HCEC 1CT (cell line): ENCODE measurements at regions not wholly inside any gene's neighbourhood (a gene's known extent, or its start where the extent isn't known, plus 50 kb on each side); places are given as distances from the start of the nearest gene placed in this dataset.

Source experiments
- DNase-seq: peaks from one replicate; pipeline ENCODE4 v3.0.0-alpha.2; 2017

DNA sequence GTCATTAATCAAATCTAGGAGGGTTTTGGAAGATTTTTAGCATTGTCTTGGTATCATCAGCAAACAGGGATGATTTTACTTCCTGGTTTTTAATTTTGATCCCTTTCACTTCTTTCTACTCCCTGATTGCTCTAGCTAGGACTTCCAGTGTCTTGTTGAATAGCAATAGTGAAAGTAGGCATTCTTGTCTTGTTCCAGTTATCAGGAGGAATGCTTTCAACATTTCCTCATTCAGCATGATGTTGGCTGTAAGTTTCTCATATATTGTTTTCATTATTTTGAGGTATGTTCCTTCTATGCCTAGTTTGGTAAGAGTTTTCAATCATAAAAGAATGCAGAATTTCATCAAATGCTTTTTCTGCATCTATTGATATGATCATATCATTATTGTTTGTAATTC lies 244.2 kb upstream of the CLEC14A start:
- no peak for DNase-seq

DNA sequence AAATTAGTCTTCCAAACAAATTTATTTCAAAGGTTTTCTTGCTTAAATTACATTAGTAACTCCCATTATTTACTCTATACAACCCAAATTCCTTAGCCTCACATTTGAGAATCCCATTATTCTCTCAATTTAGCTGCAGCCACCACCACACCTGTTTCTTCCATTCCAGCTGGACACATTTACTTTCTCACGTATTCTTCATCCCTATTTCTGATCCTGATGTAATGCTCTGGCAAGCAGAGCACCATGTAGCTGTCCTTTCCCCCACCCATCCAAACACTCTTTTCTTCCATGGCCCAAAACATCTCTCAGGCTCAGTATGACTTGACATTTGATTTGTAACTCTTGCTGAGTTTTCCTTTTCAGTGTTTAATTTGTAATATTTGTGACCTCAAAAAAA lies 240.2 kb upstream of the CLEC14A start:
- DNase-seq = no peak

DNA sequence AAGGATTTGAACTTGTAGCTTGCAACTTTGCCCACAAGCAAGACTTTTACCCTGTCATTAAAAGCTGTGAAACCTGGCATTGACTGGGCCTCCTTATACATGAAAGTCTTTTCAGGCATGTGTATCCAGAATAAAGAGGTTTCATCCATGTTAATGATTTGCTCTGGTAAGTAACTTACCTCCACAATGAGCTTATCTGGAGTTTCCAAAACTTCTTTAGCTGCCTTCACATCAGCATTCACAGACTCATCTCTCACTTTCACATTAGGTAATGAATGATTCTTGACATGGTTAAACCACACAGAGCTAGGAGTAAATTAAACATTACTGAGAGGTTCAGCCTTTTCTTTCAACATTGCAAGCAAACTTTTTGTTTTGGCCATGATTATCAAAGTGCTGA lies 234.4 kb upstream of the CLEC14A start:
- no peak for DNase-seq

DNA sequence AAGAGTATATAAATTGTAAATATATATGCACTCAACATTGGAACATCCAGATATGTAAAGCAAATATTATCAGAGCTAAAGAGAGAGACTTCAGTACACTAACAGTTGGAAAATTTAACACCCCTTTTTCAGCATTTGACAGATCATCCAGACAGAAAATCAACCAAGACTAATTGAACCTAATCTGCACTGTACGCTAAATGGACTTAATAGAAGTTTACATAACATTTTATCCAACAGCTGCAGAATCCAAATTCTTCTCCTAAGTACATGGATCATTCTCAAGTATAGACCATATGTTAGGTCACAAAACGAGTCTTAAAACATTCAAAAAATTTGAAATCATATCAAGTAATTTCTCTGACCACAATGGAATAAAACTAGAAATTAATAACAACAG lies 229.1 kb upstream of the CLEC14A start:
- DNase-seq = no peak

DNA sequence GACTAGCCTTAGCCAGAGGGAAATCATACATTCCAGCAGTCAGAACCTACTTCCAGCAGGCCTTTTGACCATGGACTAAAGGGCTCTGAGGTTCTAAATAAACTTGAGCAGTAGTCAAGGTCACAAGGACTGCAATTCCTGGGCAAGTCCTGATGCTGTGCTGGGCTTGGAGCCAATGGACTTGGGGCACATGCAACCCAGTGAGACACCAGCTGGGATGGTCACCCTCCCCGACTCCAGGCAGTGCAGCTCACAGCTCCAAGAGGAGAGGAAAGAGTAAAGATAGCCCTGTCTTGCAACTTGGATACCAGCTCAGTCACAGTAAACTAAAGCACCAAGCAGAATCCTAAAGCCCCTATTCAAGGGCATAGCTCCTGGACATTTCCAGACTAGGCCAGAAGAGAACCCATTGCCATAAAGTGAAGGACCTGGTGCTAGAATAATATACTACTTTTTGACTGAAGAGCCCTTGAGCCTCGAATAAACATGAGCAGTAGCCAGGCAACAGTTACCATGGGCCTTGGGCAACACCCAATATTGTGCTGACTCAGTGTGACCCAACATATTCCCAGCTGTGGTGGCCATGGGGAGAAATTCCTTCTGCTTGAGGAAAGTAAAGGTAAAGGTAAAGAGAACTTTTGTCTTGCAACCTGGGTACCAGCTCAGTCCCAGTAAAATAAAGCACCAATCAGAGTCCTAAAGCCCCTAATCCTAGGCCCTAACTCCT lies 226.2 kb upstream of the CLEC14A start:
- peak; percentile 76 for DNase-seq

DNA sequence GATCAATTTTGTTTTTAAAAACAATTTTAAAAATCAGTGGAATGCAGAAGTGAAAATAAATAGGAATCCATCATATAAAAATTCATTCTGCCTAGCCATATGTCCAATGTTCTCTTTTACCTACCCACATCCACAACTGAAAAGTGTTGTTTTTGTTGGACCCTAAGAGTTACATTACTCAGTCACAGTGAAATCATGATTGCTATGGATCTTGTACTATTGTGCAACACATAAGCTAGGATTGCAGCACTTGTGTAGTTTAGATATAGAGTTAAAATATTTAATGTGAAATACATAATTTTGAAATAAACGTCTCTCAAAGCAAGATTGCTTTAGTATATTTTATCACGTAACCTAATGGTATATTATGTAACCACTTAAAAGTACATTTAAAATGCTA lies 213.3 kb upstream of the CLEC14A start:
- DNase-seq = peak; percentile 67

DNA sequence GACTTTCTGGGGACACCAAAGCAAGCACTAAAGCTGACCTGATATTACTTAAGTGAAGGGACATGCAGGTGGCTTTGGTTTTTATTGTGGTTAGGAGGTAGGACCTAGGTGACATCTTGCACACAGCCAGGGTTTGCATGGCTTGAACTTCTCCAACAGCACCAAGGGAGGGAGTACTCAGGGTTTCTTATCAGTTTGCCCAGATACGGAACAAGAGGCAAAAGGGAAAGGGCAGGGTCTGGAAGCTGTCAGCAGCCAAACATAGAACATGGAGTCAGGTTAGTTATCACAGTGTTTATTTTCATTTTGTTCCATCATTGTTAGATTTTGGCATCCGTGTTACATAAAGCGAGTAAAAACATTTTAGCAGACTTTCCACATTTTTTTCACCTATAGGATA lies 186.3 kb upstream of the CLEC14A start:
- DNase-seq = no peak

DNA sequence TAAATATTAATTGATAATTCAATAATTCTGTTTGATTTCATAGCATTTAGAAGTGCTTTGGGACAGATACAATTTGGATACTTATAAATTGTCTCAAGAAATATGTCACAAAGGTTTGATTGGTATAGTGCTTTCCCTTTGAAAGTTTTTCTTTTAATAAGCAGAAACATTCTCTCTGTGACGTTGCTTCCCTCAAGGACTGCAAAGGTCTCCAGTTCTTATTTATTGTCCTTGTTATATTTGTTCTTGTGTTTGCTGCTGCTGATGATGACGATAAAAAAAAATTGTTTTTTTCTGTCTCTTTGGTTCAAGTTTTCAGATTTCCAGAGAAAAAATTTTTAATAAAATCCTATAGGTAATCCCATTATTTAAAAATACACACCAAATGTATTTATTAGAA lies 176.3 kb upstream of the CLEC14A start:
- no peak for DNase-seq

DNA sequence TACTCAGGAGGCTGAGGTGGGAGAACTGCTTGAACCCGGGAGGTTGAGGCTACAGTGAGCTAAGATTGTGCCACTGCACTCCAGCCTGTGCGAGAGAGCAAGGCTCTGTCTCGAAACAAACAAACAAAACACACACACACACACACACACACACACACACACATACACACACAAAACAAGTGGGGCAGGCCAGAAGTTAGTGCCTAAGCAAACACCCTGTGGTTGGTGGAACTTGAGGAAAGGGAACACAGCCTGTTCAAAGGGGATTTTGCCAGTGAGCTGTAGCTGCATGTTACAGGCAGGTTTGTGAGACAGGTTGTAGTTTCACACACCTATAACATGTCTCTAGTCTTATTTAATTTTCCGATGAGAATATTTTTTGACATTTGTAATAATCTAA lies 175.3 kb upstream of the CLEC14A start:
- no peak for DNase-seq

DNA sequence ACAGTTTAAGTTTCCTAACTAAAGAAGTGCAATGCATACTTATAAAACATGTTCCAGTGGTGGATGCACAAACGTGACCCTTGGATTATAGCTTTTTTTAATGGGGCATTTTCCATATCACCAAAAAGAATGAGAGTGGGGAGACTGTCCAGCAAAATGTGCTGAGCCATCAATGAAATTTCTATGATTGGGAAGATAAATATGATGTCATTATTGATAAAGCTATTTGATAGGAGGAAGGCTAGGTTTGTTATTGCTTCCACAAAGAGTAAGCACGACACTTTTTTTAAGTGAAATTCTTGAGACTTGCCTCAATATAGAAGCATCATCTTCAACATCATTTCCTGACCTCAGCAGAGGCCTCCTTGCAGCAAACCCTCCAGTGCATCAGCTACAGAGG lies 174.6 kb upstream of the CLEC14A start:
- DNase-seq = no peak

DNA sequence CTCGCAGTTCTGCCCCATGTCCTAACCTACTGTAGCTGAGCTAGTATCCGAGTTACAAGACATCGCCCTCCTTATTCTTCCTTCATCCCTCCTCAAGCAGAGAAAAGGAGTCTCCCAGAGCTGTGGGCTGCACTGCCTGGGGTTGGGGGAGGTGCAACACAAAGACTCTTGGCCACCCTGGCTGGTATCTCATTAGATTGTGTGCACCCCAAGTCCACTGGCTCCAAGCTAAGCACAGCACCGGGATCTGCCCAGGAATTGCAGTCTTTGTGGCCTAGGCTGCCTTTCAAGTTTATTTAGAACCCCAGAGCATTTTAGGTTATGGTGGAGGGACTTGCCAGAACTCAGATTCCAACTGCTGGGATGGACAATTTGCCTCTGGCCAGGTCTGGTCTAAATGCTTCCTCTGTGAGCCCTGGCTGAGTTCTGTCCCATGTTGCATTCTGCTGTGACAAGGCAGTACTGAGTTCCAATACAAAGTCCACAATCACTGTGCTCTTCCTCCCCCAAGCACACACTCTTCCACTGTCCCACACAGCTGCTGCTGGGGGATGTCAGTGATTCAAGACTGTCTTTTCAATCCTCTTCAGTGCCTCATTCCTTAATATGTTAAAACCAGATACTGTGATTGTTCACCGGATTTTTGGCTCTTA lies 169.6 kb upstream of the CLEC14A start:
- no peak for DNase-seq

DNA sequence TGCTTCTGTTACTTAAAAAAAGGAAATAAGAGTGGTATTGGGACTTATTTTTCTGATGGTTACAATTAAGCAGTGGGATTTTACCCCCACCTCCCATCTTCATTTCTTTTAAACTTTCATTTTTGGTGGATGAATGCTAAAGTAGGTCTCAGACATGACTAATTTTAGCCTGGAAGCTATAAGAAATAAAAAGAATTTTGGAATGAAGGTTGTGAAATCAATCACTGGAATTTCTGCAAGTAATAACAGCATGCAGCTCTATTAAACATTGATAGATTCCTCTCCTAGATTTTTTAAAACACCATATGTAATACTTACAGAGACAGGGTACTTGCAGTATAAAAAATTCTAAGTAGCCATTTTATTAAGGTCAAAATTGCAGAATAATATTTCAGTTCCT lies 164.2 kb upstream of the CLEC14A start:
- DNase-seq = peak; percentile 54

DNA sequence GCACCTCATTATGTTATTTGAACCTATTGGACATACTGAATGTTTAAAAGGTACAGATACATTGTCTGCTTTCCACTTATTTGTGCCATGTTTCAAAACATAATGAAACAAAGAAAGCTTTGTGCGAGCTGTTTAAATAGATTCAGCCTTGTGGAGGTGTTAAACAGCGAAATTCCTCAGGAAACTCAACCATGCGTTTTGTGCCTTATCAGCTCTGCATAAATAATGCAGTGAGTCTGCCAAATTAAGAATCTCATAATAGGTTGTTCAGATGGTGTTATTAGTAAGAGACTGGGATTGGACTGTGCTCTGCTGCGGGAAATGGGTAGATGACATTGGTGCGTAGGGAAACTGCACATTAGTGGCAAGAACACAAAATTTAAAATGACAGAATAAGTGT lies 163.7 kb upstream of the CLEC14A start:
- DNase-seq = no peak

DNA sequence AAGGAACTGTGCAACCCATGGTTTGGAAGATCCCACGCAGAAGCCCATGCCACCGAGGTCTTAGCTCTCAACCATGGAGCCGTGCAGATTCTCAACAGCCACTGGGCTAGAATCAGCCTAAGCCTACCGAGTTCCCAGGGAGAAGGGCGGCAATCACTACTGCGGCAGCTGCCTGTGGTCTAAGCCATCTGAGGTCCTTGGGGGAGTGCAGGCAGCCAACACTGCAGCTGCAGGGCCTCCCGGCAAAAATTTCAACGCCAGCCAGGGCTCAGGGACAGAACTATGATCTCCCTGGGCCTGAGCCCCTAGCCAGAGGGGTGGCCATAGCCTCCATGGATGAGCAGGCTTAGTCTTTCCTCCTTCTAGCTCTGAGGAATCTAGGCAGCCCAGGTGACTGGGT lies 156.8 kb upstream of the CLEC14A start:
- no peak for DNase-seq

DNA sequence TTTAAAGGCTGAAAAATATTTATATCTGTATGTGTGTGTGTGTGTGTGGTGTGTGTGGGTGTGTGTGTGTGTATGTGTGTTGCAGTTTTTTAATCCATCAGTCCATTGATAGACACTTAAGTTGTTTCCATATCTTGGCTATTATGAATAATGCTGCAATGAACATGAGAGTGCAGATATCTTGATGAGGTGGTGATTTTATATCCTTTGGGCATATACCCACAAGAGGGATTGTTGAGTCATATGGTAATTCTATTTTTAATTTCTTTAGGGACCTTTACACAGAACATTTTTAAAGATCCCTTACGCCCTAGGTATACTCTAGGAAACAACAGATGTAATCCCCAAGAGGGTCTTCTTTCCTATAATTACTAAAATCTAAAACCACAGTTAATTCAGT lies 154.5 kb upstream of the CLEC14A start:
- DNase-seq = no peak

DNA sequence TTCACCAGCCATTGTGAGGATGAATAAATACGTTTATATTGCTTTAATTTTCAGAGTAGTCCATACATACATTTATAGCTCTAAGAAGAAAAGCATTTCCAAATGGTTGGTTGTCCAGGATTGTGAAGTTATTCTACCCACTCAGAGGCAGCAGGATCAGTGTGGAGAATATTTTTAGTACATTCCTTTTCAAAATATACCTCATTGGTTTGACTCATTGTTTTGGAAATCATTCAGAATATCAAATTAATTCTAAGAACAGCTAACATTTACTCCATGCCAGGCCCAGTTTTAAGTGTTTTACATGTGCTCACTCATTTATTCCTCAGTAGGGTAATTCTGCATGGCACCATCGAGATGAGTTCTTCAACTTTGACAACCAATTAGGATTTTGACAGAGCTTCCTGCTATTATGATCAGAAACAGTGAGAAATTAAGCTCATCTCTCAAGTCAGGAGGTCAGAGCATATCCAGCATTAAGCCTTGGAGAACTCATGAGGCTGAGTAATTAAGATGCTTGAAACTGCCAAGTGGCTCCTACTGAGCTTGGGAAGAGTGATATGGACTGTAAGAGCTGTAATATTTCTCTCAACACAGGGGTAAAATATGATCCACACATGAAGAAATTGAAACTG lies 153.3 kb upstream of the CLEC14A start:
- DNase-seq = peak; percentile 22

DNA sequence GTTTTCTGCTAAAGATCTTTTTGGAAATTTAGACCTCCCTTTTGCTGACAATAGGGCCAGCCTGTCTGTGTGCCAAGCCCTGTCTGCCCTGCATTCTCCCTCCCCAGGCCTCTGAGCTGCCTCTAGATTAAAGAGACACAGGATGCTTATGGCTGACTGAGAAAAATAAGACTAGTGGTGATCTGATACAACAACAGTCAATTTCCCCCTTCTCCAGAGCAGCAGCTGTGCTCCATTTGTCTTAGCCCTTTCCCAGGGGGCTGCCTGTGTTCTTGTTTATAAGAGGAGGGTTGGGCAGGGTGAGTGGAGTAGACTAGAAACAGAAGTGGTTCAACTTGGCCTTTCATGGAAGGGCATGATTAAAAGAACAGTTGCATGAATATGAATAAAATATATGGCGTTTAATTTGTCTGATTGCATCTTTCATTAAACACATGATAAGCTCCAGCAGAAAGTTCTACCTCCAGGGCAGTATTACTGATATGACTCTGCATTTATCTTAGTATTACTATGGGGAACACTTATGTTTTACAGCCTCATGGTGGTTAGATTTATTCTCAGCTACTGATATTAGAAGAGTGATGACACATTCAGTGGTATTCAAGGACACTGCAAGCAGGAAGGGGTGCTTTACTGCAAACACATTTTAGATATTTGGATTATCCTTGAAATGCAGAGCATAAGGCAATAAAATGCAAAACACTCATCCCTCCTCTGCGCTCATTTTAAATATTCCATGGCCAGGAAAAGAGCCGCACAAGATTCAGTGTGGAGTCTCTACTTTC lies 150.2 kb upstream of the CLEC14A start:
- peak; percentile 67 for DNase-seq

DNA sequence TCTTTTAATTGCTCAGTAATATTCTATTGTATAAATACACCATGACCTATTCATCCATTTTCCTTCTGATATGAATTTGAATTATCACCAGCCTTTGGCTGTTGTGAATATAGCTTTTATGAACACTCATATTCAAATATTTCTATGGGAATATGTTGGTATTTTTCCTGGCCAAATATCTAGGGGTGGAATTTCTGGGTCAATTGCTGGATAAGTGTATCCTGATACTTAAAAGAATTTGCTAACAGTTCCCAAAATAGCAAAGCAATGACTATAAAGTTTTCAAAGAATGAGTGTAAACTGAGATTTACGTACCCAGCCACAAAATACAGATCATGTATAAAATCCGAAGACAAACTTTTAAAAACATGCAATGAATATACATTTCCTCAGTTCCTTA lies 148.7 kb upstream of the CLEC14A start:
- peak; percentile 78 for DNase-seq

DNA sequence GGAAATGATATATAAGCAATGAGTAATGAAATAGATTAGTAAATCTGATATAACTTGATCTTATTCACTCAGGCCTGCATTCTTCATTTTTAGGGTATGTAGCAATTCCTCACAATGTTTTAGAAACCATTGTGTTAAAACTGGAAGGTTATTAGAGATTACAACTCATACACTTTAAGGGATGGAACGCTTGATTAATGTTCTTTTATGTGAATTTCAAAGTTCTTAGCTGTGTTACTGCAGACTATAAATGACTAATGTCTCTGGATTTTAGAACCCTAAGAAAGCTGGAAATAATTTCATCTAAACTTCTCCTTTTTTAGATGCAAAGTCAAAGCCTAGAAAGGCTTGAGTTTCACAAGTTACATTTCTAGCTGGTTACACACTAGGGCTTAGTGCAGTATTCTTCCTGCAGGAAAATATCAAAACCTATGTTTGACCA lies 148.2 kb upstream of the CLEC14A start:
- DNase-seq = peak; percentile 97

DNA sequence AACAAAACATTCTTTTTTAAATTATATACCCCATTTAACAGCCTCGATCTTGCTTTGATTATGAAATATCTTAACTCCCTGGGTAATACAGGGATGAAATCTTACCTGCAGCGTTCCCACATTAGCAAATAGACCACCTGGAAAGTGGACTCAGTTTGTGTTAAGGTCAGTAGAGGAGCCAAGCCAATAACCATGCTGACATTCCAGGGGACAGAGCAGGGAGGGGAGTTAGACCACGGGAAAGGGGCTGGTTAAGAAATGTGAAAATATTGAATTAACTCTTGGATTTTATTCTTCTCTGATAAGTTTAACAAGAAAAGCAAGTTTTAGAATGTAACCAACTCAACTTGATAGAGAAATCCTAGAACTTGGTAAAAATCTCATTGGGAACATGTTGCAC lies 144.9 kb upstream of the CLEC14A start:
- DNase-seq = no peak

DNA sequence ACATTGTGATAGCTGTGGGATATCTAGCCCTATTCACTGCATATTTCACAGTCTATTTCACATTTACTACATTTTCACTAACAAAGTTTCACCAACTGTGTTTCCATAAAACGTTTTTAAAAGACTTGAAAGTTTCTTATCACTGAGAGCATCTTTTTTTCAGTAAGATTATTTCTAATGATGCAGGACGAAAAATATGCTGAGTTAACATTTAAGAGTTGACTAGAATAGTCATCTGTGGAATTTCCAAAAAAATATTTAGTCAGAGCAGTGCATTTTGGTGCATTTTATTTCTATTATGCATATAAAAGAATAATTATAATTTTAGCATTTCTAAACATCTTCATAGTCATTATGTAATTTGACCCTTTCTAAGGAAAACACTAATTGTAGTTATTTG lies 143.8 kb upstream of the CLEC14A start:
- no peak for DNase-seq

DNA sequence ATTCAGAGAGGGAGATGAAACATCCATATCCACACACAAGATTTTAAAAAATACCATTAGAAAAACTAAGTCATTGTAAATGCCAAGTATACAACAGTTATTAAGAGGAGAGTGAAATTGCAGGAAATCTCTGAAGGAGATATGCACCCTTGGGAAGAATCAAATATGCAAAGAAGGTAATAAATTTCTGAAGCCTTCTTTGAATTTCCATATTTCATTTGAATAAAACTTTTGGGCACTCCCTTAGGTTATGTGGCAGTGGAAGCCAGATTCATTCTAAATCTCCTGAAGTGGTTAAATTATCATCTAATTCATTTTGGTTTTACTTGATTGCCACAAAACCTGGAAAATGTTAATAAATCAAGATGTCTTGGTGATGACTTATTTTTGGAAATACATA lies 138.9 kb upstream of the CLEC14A start:
- no peak for DNase-seq

DNA sequence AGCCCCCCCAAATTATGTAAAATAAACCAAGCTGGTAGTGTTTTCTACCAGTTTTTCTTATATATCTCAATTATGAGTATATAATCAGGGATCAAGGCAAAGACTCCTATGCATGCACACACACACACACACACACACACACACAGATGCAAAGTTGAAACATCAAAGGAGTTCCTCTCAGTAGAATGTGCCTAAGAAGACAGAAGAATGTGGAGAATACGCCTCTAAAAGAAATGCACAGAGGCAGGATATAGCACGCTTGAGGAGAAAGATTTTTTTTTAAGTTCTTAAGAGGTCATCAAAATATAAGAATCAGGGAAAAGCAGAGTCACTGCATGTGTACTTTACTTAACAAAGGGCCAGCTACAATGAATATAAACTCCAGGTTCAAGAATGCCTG lies 138.2 kb upstream of the CLEC14A start:
- DNase-seq = no peak

DNA sequence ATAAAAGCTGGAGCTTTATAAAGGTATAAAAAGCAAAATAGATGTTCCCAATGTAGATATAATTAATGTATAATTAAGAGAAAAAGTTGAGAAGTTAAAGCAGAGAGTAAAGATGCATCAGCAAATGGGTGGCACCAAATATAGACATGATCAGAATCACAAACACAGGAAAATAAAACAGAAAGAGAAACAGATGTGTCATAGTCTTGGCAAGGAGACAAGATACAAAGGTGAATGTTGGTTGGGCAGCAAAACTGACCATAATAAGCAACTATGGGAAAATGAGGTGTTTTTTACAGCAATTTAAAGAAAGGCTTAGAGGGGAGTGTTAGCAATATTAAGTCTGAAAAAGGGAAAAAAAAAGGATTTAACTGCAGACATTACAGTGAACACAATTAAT lies 135.4 kb upstream of the CLEC14A start:
- peak; percentile 78 for DNase-seq
